ENCODE measurements at regions not wholly inside any gene's neighbourhood (a gene's known extent, or its start where the extent isn't known, plus 50 kb on each side); places are given as distances from the start of the nearest gene placed in this dataset.

DNA sequence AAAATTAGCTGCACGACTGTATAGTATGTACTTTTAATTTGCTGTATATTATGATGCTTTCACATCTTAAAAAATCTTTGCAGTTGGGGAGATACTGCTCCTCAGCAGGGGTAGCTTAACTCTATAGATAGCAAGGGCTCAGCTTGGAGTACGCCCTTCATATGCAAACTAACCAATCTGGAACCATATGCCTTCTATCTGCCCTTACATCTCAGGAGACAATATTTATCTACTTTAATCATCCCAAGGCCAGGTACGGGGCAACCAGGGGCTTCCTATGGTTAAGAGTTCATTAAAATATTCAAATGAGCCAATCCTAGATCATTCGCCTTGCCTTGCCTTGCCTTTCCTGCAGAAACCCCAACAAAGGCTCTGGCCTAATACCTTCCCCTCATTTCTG is 204.1 kb upstream of the ZBTB20 start:
- in situ Hi-C loops (cut with MboI) = no loop called here
- no peak for FAIRE-seq

DNA sequence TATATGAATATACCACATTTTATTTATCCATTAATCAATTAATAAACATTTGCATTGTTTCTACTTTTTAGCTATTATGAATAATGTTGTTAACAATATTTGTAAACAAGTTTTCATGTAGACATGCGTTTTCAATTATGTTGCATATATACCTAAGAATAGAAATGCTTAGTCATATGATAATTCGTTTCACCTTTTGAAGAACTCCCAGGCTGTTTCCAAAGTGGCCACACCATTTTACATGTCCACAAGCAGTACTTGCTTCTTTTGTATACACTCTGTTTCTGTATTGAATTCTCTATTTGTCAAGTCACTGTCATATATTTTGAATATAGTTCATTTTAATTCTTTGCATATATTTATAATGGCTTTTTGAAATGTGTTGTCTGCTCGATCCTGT is 206.9 kb upstream of the ZBTB20 start:
- intact Hi-C loops (cut with micrococcal nuclease; ENCODE audit: unreplicated experiment) (no loop called here), in situ Hi-C loops (cut with MboI) (no loop called here)
- FAIRE-seq (no peak), DNase-seq (ENCODE audit: low read depth, low spot score) (no peak), ATAC-seq (no peak)
- Histone ChIP-seq H4K20me1 (ENCODE audit: control insufficient read depth, insufficient read depth) (no peaks in the 10 kb centered on the region), H3K4me2 (ENCODE audit: control insufficient read depth, insufficient read depth) (no peak overlapping the region), H3K27me3 (replicated peaks in 1 of 2; ENCODE audit: control insufficient read depth in 2 of 2, insufficient read depth in 2 of 2, low read length in 1 of 2) (no peaks in the 10 kb centered on the region), H3K9me3 (replicated peaks; ENCODE audit: control insufficient read depth, insufficient read depth, low read length) (no peaks in the 10 kb centered on the region), H3K36me3 (ENCODE audit: control insufficient read depth in 2 of 2, insufficient read depth in 2 of 2, low read length in 1 of 2) (no peaks in the 10 kb centered on the region), H2AFZ (ENCODE audit: control insufficient read depth, low read depth, low read length) (no peak overlapping the region), H3K4me3 (no peak overlapping the region), H3K9ac (ENCODE audit: control insufficient read depth, insufficient read depth, low read length) (no peak overlapping the region), H3K4me1 (ENCODE audit: control insufficient read depth, insufficient read depth, low read length) (no peaks in the 10 kb centered on the region), H3K79me2 (ENCODE audit: control insufficient read depth, insufficient read depth, low read length) (no peaks in the 10 kb centered on the region), H3K27ac (ENCODE audit: control insufficient read depth, insufficient read depth) (no peak overlapping the region)
- BruUV-seq (replicated peaks) = no TSS peak
- WGBS (ENCODE audit: insufficient coverage, insufficient replicate concordance, low lambda C conversion rate, missing lambda C conversion rate) = 10% methylated on average over 3 of the region's 3 CpGs
- CTCF ChIA-PET = interaction anchor here (0.5 to 0.6 kb wide), 2 partner anchors 342 to 1267 kb away, joined by 3 read pairs; no protein-coding TSS in a partner anchor
- RAD21 ChIA-PET (ENCODE audit: unreplicated experiment) = no interaction called here
- SMC1A ChIA-PET (ENCODE audit: uncharacterized antibody, unreplicated experiment) = interaction anchor here (0.7 to 1.0 kb wide), 2 partner anchors 338 to 350 kb away, joined by 3 read pairs; no protein-coding TSS in a partner anchor
- POLR2A ChIA-PET = no interaction called here
- TF ChIP-seq, protein P1, sequence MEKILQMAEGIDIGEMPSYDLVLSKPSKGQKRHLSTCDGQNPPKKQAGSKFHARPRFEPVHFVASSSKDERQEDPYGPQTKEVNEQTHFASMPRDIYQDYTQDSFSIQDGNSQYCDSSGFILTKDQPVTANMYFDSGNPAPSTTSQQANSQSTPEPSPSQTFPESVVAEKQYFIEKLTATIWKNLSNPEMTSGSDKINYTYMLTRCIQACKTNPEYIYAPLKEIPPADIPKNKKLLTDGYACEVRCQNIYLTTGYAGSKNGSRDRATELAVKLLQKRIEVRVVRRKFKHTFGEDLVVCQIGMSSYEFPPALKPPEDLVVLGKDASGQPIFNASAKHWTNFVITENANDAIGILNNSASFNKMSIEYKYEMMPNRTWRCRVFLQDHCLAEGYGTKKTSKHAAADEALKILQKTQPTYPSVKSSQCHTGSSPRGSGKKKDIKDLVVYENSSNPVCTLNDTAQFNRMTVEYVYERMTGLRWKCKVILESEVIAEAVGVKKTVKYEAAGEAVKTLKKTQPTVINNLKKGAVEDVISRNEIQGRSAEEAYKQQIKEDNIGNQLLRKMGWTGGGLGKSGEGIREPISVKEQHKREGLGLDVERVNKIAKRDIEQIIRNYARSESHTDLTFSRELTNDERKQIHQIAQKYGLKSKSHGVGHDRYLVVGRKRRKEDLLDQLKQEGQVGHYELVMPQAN (conservative IDR thresholded peaks at IDR 0.05) = no peak
- no peak for TF ChIP-seq KDM1A (IDR thresholded peaks at IDR 0.05; ENCODE audit: borderline replicate concordance)
- TF ChIP-seq CBX3 (IDR thresholded peaks at IDR 0.05; ENCODE audit: borderline replicate concordance, low read depth) = no peak
- no peak for TF ChIP-seq HDAC6 (IDR thresholded peaks at IDR 0.05; ENCODE audit: unreplicated experiment)
- no peak for TF ChIP-seq JUNB (IDR thresholded peaks at IDR 0.05)
- TF ChIP-seq POLR2A (IDR thresholded peaks at IDR 0.05; ENCODE audit: low read depth, low read length) = no peak
- TF ChIP-seq PAX8 (IDR thresholded peaks at IDR 0.05) = no peak
- no peak for TF ChIP-seq TCF7 (IDR thresholded peaks at IDR 0.05; ENCODE audit: borderline replicate concordance)
- no peak for TF ChIP-seq MTA3 (IDR thresholded peaks at IDR 0.05; ENCODE audit: borderline replicate concordance, low read length)
- no peak for TF ChIP-seq ZNF207 (IDR thresholded peaks at IDR 0.05; ENCODE audit: borderline replicate concordance)
- no peak for TF ChIP-seq CBX5 (IDR thresholded peaks at IDR 0.05; ENCODE audit: low read depth)
- TF ChIP-seq POLR2AphosphoS2 (IDR thresholded peaks at IDR 0.05; ENCODE audit: low read depth, low read length) = no peak
- TF ChIP-seq FOS (IDR thresholded peaks at IDR 0.05; ENCODE audit: borderline replicate concordance, extremely low read depth, insufficient read length) = no peak

More for the DNA sequence above, 204.1 kb upstream of the ZBTB20 start:
- ChIA-PET RAD21 (ENCODE audit: unreplicated experiment) (no interaction called here), SMC1A (ENCODE audit: uncharacterized antibody, unreplicated experiment) (interaction anchor here (1.5 kb wide), 1 partner anchor 15 kb away, joined by 3 read pairs; no protein-coding TSS in a partner anchor), POLR2A (no interaction called here), CTCF (no interaction called here)
- Histone ChIP-seq H3K4me1 (ENCODE audit: control insufficient read depth, insufficient read depth, low read length) (no peaks in the 10 kb centered on the region), H3K27ac (ENCODE audit: control insufficient read depth, insufficient read depth) (no peak overlapping the region), H3K36me3 (ENCODE audit: control insufficient read depth in 2 of 2, insufficient read depth in 2 of 2, low read length in 1 of 2) (no peaks in the 10 kb centered on the region), H2AFZ (ENCODE audit: control insufficient read depth, low read depth, low read length) (no peak overlapping the region), H3K9me3 (replicated peaks; ENCODE audit: control insufficient read depth, insufficient read depth, low read length) (no peaks in the 10 kb centered on the region), H3K27me3 (replicated peaks in 1 of 2; ENCODE audit: control insufficient read depth in 2 of 2, insufficient read depth in 2 of 2, low read length in 1 of 2) (no peaks in the 10 kb centered on the region), H3K9ac (ENCODE audit: control insufficient read depth, insufficient read depth, low read length) (no peak overlapping the region), H3K4me3 (no peak overlapping the region), H3K4me2 (ENCODE audit: control insufficient read depth, insufficient read depth) (no peak overlapping the region), H3K79me2 (ENCODE audit: control insufficient read depth, insufficient read depth, low read length) (no peaks in the 10 kb centered on the region), H4K20me1 (ENCODE audit: control insufficient read depth, insufficient read depth) (no peaks in the 10 kb centered on the region)
- DNase-seq (ENCODE audit: low read depth, low spot score) (no peak), ATAC-seq (no peak)
- intact Hi-C loops (cut with micrococcal nuclease; ENCODE audit: unreplicated experiment) = no loop called here
- no TSS peak for BruUV-seq (replicated peaks)
- WGBS (ENCODE audit: insufficient coverage, insufficient replicate concordance, low lambda C conversion rate, missing lambda C conversion rate) = 9% methylated on average over 4 of the region's 4 CpGs
- TF ChIP-seq SREBF1 (IDR thresholded peaks at IDR 0.05; ENCODE audit: low read length) (no peak), ZNF207 (IDR thresholded peaks at IDR 0.05; ENCODE audit: borderline replicate concordance) (no peak), PML (IDR thresholded peaks at IDR 0.05; ENCODE audit: low read length) (no peak), NFYB (IDR thresholded peaks at IDR 0.05; ENCODE audit: insufficient read depth, low read depth, low read length) (no peak), TBL1XR1 (IDR thresholded peaks at IDR 0.05; ENCODE audit: low read depth, low read length) (no peak), MEF2A (IDR thresholded peaks at IDR 0.05; ENCODE audit: insufficient read depth, low read depth, low read length) (no peak)
- TF ChIP-seq, protein P2, sequence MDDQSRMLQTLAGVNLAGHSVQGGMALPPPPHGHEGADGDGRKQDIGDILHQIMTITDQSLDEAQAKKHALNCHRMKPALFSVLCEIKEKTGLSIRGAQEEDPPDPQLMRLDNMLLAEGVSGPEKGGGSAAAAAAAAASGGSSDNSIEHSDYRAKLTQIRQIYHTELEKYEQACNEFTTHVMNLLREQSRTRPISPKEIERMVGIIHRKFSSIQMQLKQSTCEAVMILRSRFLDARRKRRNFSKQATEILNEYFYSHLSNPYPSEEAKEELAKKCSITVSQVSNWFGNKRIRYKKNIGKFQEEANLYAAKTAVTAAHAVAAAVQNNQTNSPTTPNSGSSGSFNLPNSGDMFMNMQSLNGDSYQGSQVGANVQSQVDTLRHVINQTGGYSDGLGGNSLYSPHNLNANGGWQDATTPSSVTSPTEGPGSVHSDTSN (IDR thresholded peaks at IDR 0.05; ENCODE audit: insufficient replicate concordance, low read depth, low read length) = no peak
